ACHN (cell line): ENCODE measurements at regions not wholly inside any gene's neighbourhood (a gene's known extent, or its start where the extent isn't known, plus 50 kb on each side); places are given as distances from the start of the nearest gene placed in this dataset.

ENCODE experiments used
- DNase-seq: peaks from one replicate; pipeline ENCODE4 v3.0.0-alpha.2; 2015
- in situ Hi-C: cut with HindIII; loops from 2 replicates; pipeline ENCODE4 v1.10.0; 2017; ENCODE audit warnings: low sequenced_read_pairs, low pct_ligation_motif_present, low pct_unique_long_range_greater_than_20kb

- in situ Hi-C loops = no loop called here
- DNase-seq = no peak
Observed at GRCh38 chr2:221334481-221335218, 237.5 kb downstream of the EPHA4 start.

DNA sequence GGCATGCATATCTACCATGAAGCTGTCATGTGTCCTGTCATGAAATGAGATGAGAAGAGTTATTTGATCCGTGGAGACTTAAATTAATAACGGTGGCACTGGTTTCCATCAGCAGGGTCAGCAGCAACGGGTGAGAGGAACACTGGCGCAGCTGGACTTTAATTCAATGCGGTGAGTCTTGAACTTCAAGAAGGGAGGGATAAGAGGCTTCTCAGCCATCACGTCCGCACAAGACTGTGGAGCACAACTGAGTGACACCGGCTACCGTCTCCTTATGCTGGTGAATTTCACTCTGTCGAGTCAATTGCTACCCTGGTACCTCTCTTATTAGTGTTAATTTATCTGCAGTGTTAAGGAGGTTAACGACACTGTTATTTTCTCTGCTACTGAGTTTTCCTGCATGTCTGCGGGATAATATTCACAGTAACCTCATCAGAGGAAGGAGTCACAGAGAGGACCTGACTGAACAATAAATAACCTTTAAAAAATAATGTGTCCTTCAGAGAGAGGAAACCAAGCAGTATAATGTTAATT, 236.8 kb downstream of the EPHA4 start:
- no peak for DNase-seq
- in situ Hi-C loops = no loop called here

GRCh38 chr2:221336967-221337366, 235.1 kb downstream of the EPHA4 start:
- in situ Hi-C loops = no loop called here
- no peak for DNase-seq

DNA sequence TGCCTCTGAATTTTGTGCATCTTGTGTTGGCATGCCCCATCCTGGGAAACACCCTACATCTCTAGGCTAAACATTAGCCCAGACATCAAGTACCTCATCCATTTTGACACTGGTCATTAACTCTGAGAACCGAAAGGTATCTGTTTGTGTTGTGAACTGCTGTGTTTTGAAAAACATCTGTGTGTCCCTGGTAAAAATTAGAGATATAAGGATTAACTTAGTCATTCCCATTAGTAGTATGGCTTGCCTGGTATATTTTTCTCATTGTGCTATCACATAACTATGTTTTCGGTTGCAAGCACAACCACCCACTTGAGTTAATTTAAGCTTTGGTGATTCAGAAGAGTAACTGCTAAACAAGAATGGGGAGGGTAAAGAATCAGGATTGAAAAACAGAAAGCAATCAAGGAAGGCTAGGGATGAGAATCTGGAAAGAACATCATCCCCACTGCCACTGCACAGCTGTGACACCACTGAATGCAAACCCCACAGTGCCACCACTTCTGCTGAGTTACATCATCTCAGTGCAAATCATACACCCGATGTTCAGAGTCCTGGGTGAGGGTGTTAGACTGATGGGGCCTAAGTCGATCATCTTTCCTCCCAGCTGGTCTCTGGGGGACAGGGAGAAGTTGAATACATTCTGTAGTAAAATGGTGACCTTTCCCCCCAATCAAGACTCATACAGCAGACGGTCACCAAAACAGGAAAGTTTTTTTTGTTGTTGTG, 234.0 kb downstream of the EPHA4 start:
- no peak for DNase-seq
- in situ Hi-C loops = no loop called here

DNA sequence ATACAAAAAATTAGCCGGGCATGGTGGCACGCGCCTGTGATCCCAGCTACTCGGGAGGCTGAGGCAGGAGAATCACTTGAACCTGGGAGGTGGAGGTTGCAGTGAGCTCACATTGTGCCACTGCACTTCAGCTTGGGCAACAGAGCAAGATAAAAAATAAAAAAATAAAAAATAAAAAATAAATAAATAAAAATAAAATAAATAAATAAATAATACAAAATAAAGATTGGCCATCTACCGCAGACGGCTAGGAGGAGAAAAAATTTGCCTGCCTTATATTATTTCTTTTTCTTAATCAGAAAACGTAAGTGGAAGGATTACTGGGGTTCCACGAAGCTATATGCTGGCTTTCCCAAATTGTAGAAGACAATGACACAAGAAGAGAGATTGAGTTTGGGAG, 229.7 kb downstream of the EPHA4 start:
- in situ Hi-C loops = no loop called here
- DNase-seq = no peak

DNA sequence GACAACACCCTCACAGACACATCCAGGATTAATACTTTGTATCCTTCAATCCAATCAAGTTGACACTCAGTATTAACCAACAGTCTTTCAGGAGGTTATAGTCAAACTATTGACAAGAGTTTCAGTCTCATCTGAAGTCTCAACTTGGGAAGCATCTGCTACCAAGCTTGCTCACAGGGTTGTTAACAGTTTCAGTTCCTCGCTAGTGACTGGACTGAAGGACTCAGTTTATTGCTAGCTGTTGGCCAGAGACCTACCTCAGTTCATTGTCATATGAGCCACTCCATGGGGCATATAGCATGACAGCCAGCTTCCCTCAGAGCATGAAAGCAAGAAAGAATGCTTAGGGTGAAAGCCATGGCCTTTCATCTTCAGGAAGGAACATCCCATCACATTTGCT, 228.6 kb downstream of the EPHA4 start:
- DNase-seq = no peak
- in situ Hi-C loops = no loop called here

DNA sequence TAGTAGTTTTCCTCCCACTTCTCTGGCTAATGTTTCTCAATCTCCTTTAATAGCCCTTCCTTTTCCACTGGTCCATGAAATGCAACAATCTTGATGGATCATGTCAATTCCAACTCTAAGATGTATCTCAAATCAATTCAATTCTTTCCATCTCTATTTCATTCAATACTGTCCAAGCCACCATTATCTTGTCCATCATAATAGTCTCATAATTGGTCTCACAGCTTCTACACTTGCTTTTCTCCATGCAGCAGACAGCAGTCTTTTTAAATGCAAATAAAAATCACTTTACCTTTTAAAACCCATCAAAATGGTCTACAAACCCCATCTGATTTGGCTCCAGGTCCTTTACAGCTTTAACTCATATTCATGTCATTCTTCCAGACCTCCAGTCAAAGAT, 226.6 kb downstream of the EPHA4 start:
- DNase-seq = no peak
- in situ Hi-C loops = no loop called here

- no peak for DNase-seq
- in situ Hi-C loops = no loop called here
Observed at GRCh38 chr2:221346411-221346810, 225.7 kb downstream of the EPHA4 start.

- in situ Hi-C loops = no loop called here
- no peak for DNase-seq
Observed at GRCh38 chr2:221347471-221347870, 224.6 kb downstream of the EPHA4 start.

DNA sequence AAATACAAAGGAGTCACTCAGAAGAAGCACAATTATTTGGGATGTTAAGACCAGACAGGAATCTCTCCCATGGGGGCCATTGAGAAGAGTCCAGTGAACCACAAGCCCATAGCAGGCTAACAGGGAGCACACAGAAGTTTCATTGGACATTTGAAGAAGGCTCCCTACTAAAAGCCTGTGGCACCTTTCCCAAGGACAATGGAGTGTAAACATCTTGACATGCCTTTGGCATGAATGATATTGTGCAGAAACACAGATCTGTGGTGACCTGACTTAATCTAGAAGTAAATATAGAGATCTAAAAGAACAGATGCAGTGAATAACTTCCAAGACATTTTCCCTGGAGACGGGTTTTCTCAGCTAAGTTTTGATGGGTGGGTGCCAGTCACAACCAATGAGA, 221.5 kb downstream of the EPHA4 start:
- no peak for DNase-seq
- in situ Hi-C loops = no loop called here

GRCh38 chr2:221353201-221353600, 218.9 kb downstream of the EPHA4 start:
- in situ Hi-C loops = no loop called here
- DNase-seq = no peak

- in situ Hi-C loops = no loop called here
- DNase-seq = no peak
Observed at GRCh38 chr2:221360312-221360711, 211.8 kb downstream of the EPHA4 start.

DNA sequence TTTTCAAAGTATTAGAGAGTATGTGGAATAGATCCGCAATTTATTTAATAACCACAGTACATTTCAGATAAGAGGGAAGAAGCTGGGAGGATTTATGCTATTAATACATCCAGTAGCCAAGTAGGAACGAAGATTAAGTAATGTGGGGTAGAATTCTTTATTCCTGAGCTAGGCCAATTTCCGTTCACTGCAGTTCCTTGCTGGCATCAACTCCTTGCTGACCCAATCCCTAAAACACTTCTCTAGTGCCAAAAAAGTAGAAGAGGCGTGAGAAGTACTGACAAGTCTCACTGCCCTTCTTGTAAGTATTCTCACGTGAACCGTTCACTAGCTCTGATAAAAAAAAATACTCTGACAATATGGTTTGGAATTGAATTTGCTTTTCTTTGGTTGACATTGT, 211.4 kb downstream of the EPHA4 start:
- no peak for DNase-seq
- in situ Hi-C loops = no loop called here

GRCh38 chr2:221361633-221362032, 210.5 kb downstream of the EPHA4 start:
- in situ Hi-C loops = no loop called here

DNA sequence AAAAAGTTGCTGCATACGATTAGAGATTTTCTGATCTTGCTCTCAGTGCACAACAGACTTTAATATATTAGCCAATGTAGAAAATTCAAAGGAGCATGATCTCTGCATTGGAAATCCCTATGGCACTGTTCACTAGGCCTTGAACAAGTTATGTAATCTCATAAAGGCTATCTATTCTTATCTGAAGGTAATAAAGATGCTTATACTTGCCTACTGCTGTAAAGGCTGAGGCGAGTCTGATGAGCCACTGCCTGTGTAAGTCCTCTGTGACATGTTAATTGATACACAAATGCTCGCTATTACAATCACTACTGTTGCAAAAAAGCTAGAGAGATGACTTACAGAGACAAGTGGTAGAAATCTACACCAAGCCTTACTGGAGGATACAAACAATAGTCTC, 207.4 kb downstream of the EPHA4 start:
- in situ Hi-C loops = no loop called here
- no peak for DNase-seq

More at GRCh38 chr2:221361633-221362032, 210.5 kb downstream of the EPHA4 start:
- DNase-seq = no peak
